Left forelimb (tissue), 1 donor: ENCODE measurements at regions not wholly inside any gene's neighbourhood (a gene's known extent, or its start where the extent isn't known, plus 50 kb on each side); places are given as distances from the start of the nearest gene placed in this dataset.

Experiments used
- DNase-seq: peaks from one replicate; pipeline ENCODE4 v3.0.0-alpha.2; 2018; ENCODE audit warnings: low spot score

- no peak for DNase-seq
These were observed 121.7 kb upstream of the FOXD3 start for GRCh38 chr1:63200676-63201075.

- no peak for DNase-seq
These were observed 118.7 kb upstream of the FOXD3 start for GRCh38 chr1:63203641-63204040.

- DNase-seq = no peak
These were observed 116.6 kb upstream of the FOXD3 start for GRCh38 chr1:63205776-63206175.

- DNase-seq = no peak
These were observed 107.8 kb upstream of the FOXD3 start for GRCh38 chr1:63214553-63214952.

GRCh38 chr1:63223426-63223825 lies 98.9 kb upstream of the FOXD3 start:
- DNase-seq = no peak

GRCh38 chr1:63230722-63231121 lies 91.6 kb upstream of the FOXD3 start:
- DNase-seq = no peak

- no peak for DNase-seq
These were observed 83.6 kb upstream of the FOXD3 start for GRCh38 chr1:63238721-63239120.

GRCh38 chr1:63245186-63245585 lies 77.2 kb upstream of the FOXD3 start:
- DNase-seq = no peak

GRCh38 chr1:63248216-63248615 lies 74.2 kb upstream of the FOXD3 start:
- DNase-seq = no peak

GRCh38 chr1:63255153-63255552 lies 67.2 kb upstream of the FOXD3 start:
- DNase-seq = no peak

- no peak for DNase-seq
These were observed 60.5 kb upstream of the FOXD3 start for GRCh38 chr1:63261736-63262458.

- DNase-seq = no peak
These were observed 60.0 kb upstream of the FOXD3 start for GRCh38 chr1:63262459-63262770.

- DNase-seq = no peak
These were observed 58.2 kb upstream of the FOXD3 start for GRCh38 chr1:63264161-63264560.

- no peak for DNase-seq
These were observed 55.5 kb upstream of the FOXD3 start for GRCh38 chr1:63266857-63267256.

GRCh38 chr1:63268876-63269275 lies 53.5 kb upstream of the FOXD3 start:
- DNase-seq = no peak

GRCh38 chr1:63269571-63269970 lies 52.8 kb upstream of the FOXD3 start:
- DNase-seq = no peak
